Psoas muscle (tissue), 7 donors: ENCODE measurements at regions not wholly inside any gene's neighbourhood (a gene's known extent, or its start where the extent isn't known, plus 50 kb on each side); places are given as distances from the start of the nearest gene placed in this dataset.
A peak's percentile ranks its signal among the peaks of the same experiment; 100 is the strongest.

Experiments used
- ATAC-seq, 4 donors: fragments of 200-7000 bp; cut with Tn5 transposase; one replicate each; pipeline ENCODE4 v1.9.1; 2020; ENCODE audit warnings: moderate library complexity in 3 of 4, mild to moderate bottlenecking in 2 of 4
- DNase-seq, 2 donors: peaks; one replicate each; pipeline ENCODE4 v3.0.0-alpha.2; 2020
- H3K27ac ChIP-seq: fragments of 200-600 bp; one replicate; pipeline ENCODE4 v1.8.0; 2022
- H3K27me3 ChIP-seq, 3 donors: fragments of 200-600 bp in 1 of 3; one replicate each; pipeline versions ENCODE4 v1.6.1 to v1.8.0; 2013 to 2022; ENCODE audit warnings: low read length in 2 of 3, mild to moderate bottlenecking in 2 of 3, moderate library complexity in 1 of 3; ENCODE audit not compliant: insufficient read depth in 3 of 3
- H3K36me3 ChIP-seq, 2 donors: fragments of 200-600 bp in 1 of 2; one replicate each; pipeline versions ENCODE4 v1.6.1 to v1.8.0; 2013 to 2022; ENCODE audit warnings: low read depth in 1 of 2, mild to moderate bottlenecking in 1 of 2, moderate library complexity in 1 of 2; ENCODE audit not compliant: insufficient read depth in 1 of 2
- H3K4me1 ChIP-seq: fragments of 200-600 bp; one replicate; pipeline ENCODE4 v1.8.0; 2022
- H3K4me3 ChIP-seq: fragments of 200-600 bp; one replicate; pipeline ENCODE4 v1.8.0; 2022; ENCODE audit warnings: mild to moderate bottlenecking
- H3K9me3 ChIP-seq: fragments of 200-600 bp; one replicate; pipeline ENCODE4 v1.8.0; 2022
- WGBS, 3 donors: extraction: QIAGEN DNeasy Blood & Tissue Kit; methylation state at CpG; one replicate each; pipeline versions ENCODE4 v1.1.6 to v1.1.7; 2013; 5-methylcytosine and 5-hydroxymethylcytosine counted together
- intact Hi-C, 2 donors: fragments of 100-400 bp; cut with DNase I; formaldehyde crosslinking; loops; one replicate each; pipeline versions ENCODE4 v1.11.0 to v1.14.2; 2022
- TF ChIP-seq, protein P1 (sequence below): fragments of 200-600 bp; IDR thresholded peaks from one replicate; pipeline ENCODE4 v1.8.0; 2022; ENCODE audit warnings: antibody characterized with exemption
- donor health status: healthy with polysubstance abuse.
- donor health status: DM: no; HTN: no; CAD: no; lungs with moderate emphysema.
- donor health status: Bipolar disorder and iron deficiency.
- donor health status: healthy.
- donor health status: DM: yes; HTN: yes; CAD: no.
- donor health status: DM: no; HTN: no; CAD: no.
- donor health status: DM: yes; HTN: yes; CAD: no.

- Histone ChIP-seq H3K27me3 (no peaks in the 10 kb centered on the region), H3K4me3 (no peak overlapping the region), H3K36me3 (no peaks in the 10 kb centered on the region), H3K27ac (no peak overlapping the region), H3K4me1 (peaks cover 6% of the 10 kb centered on the region), H3K9me3 (peaks cover 5% of the 10 kb centered on the region)
- DNase-seq (peak; percentile 17 to 59), ATAC-seq (peak in 1 of 4 donors; percentile 61)
- WGBS, 3 donors = 37 to 44% (median 39%) methylated on average over 9 of the region's 9 CpGs
- TF ChIP-seq, protein P1, sequence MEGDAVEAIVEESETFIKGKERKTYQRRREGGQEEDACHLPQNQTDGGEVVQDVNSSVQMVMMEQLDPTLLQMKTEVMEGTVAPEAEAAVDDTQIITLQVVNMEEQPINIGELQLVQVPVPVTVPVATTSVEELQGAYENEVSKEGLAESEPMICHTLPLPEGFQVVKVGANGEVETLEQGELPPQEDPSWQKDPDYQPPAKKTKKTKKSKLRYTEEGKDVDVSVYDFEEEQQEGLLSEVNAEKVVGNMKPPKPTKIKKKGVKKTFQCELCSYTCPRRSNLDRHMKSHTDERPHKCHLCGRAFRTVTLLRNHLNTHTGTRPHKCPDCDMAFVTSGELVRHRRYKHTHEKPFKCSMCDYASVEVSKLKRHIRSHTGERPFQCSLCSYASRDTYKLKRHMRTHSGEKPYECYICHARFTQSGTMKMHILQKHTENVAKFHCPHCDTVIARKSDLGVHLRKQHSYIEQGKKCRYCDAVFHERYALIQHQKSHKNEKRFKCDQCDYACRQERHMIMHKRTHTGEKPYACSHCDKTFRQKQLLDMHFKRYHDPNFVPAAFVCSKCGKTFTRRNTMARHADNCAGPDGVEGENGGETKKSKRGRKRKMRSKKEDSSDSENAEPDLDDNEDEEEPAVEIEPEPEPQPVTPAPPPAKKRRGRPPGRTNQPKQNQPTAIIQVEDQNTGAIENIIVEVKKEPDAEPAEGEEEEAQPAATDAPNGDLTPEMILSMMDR = peak; percentile 58
- intact Hi-C loops = loop anchor here (2.0 to 10.0 kb wide), 4 partner anchors 160 to 1503 kb away; no protein-coding TSS in a partner anchor
Measured at GRCh38 chr4:181301735-181302710, 941.2 kb upstream of the TENM3 start.

GRCh38 chr4:181307824-181308223 is 935.4 kb upstream of the TENM3 start:
- 34 to 45% (median 39%) methylated on average over 2 of the region's 2 CpGs for WGBS, 3 donors
- no peak for ATAC-seq

GRCh38 chr4:181308476-181309312 is 934.5 kb upstream of the TENM3 start:
- intact Hi-C loops = loop anchor here in 1 of 2 donors (10.0 kb wide), 1 partner anchor 1496 kb away; no protein-coding TSS in a partner anchor
- no peak for DNase-seq
- no peaks in the 10 kb centered on the region for H3K36me3 ChIP-seq
- no peaks in the 10 kb centered on the region for H3K9me3 ChIP-seq
- ATAC-seq = no peak
- 70 to 77% (median 70%) methylated on average over 7 of the region's 7 CpGs for WGBS, 3 donors
- H3K4me1 ChIP-seq = no peaks in the 10 kb centered on the region
- no peak overlapping the region for H3K4me3 ChIP-seq
- TF ChIP-seq, protein P1 = no peak
- H3K27ac ChIP-seq = no peak overlapping the region
- no peaks in the 10 kb centered on the region for H3K27me3 ChIP-seq

More at GRCh38 chr4:181307824-181308223, 935.4 kb upstream of the TENM3 start:
- H3K27ac ChIP-seq = no peak overlapping the region
- no peaks in the 10 kb centered on the region for H3K4me1 ChIP-seq
- H3K9me3 ChIP-seq = no peaks in the 10 kb centered on the region
- intact Hi-C loops = loop anchor here in 1 of 2 donors (10.0 kb wide), 1 partner anchor 1497 kb away; no protein-coding TSS in a partner anchor
- no peak overlapping the region for H3K4me3 ChIP-seq
- H3K36me3 ChIP-seq = no peaks in the 10 kb centered on the region
- no peaks in the 10 kb centered on the region for H3K27me3 ChIP-seq
- TF ChIP-seq, protein P1 = no peak
- DNase-seq = no peak

DNA sequence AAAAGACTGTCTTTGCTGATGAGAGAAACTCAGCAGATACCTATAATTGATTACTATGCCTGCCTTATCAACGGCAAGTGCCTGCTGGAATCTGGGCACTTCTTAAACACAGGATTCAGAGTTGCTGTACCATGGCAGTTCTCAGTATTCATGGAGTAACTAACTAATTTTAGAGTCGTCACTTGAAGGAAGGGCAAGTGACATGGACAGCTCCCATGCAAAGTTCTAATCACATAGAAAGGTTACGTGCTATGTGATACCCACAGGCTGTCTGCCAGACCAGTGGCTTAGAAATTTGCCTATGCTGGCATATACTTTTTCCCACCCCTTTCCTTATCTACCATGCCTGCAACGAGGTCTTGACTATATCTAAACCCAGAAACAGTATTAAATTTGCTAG is 931.1 kb upstream of the TENM3 start:
- no peak overlapping the region for H3K4me3 ChIP-seq
- TF ChIP-seq, protein P1 = no peak
- no peaks in the 10 kb centered on the region for H3K36me3 ChIP-seq
- H3K4me1 ChIP-seq = no peaks in the 10 kb centered on the region
- WGBS, 3 donors = 31 to 38% (median 34%) methylated on average over 4 of the region's 4 CpGs
- intact Hi-C loops = no loop called here
- ATAC-seq (peak in 1 of 4 donors; percentile 47), DNase-seq (no peak)
- H3K27ac ChIP-seq = no peak overlapping the region
- H3K9me3 ChIP-seq = peaks cover 3% of the 10 kb centered on the region
- no peaks in the 10 kb centered on the region for H3K27me3 ChIP-seq
